ENCODE measurements at regions not wholly inside any gene's neighbourhood (a gene's known extent, or its start where the extent isn't known, plus 50 kb on each side); places are given as distances from the start of the nearest gene placed in this dataset.

DNA sequence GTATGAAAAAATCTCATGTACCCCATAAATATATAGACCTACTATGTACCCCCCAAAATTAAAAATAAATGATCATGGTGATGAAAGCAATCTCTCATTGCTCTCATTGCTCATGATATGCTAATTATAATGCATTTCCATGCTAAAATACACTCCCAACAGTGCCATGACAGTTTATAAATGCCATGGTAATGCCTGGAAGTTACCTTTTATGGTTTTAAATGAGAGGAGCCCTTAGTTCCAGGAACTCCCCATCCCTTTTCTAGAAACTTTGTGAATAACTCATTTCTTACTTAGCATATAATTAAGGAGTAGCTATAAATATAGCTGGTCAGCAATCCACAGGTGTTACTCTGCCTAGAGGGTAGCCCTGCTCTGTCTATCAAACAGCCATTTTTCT is 166.1 kb upstream of the RGS18 start:
- TF ChIP-seq, protein P1, sequence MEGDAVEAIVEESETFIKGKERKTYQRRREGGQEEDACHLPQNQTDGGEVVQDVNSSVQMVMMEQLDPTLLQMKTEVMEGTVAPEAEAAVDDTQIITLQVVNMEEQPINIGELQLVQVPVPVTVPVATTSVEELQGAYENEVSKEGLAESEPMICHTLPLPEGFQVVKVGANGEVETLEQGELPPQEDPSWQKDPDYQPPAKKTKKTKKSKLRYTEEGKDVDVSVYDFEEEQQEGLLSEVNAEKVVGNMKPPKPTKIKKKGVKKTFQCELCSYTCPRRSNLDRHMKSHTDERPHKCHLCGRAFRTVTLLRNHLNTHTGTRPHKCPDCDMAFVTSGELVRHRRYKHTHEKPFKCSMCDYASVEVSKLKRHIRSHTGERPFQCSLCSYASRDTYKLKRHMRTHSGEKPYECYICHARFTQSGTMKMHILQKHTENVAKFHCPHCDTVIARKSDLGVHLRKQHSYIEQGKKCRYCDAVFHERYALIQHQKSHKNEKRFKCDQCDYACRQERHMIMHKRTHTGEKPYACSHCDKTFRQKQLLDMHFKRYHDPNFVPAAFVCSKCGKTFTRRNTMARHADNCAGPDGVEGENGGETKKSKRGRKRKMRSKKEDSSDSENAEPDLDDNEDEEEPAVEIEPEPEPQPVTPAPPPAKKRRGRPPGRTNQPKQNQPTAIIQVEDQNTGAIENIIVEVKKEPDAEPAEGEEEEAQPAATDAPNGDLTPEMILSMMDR (IDR thresholded peaks at IDR 0.05; ENCODE audit: low read depth, low read length) = no peak
- no peak for TF ChIP-seq EZH2phosphoT487 (IDR thresholded peaks at IDR 0.05; ENCODE audit: low read depth)
